Nephron progenitor cell (in vitro differentiated cells): ENCODE measurements at regions not wholly inside any gene's neighbourhood (a gene's known extent, or its start where the extent isn't known, plus 50 kb on each side); places are given as distances from the start of the nearest gene placed in this dataset.

Experiments
- DNase-seq: peaks from one replicate; pipeline ENCODE4 v3.0.0; 2021
- H3K27ac Mint-ChIP-seq: 2 replicates; pipeline ENCODE4 v1.8.0; 2021; ENCODE audit warnings: mild to moderate bottlenecking, moderate library complexity, mixed read lengths
- H3K27me3 Mint-ChIP-seq: 2 replicates; pipeline ENCODE4 v1.8.0; 2021; ENCODE audit warnings: mild to moderate bottlenecking, low read depth, mixed read lengths; ENCODE audit not compliant: poor library complexity
- H3K36me3 Mint-ChIP-seq: 2 replicates; pipeline ENCODE4 v1.8.0; 2021; ENCODE audit warnings: low read depth, mixed read lengths
- H3K4me1 Mint-ChIP-seq: 2 replicates; pipeline ENCODE4 v1.8.0; 2021; ENCODE audit warnings: mixed read lengths
- H3K4me3 Mint-ChIP-seq: 2 replicates; pipeline ENCODE4 v1.8.0; 2021; ENCODE audit warnings: mild to moderate bottlenecking, moderate library complexity, mixed read lengths
- H3K9me3 Mint-ChIP-seq: 2 replicates; pipeline ENCODE4 v1.8.0; 2021; ENCODE audit warnings: mild to moderate bottlenecking, moderate library complexity, mixed read lengths
- TF ChIP-seq, protein P1 (sequence below): fragments of 200-600 bp; sonication (generic); IDR thresholded peaks from 2 replicates; pipeline ENCODE4 v1.5.0; 2021; ENCODE audit warnings: antibody characterized with exemption

DNA sequence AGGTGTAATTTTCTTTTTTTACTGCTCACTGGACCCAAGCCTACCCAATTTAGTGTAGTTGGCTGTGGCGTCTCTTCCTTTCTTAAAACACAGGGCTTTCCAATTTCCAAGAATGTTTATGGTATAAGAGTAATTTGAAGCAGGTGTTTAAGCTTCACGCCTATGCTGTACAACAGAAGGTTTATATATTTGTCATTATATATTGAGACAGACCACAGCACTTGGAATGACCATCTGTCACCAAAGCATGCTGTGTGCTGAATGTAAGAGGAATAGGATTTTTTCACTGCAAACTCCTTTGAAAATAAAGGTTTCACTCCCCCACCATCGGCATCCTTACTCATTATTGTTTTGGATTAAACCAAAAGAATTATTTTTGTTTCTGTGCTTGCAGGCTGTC, 325.7 kb downstream of the OTOL1 start:
- Mint-ChIP-seq H3K4me1 (no peaks in the 10 kb centered on the region), H3K36me3 (no peaks in the 10 kb centered on the region), H3K9me3 (no peaks in the 10 kb centered on the region), H3K4me3 (no peak overlapping the region), H3K27ac (no peak overlapping the region), H3K27me3 (no peaks in the 10 kb centered on the region)
- TF ChIP-seq, protein P1, sequence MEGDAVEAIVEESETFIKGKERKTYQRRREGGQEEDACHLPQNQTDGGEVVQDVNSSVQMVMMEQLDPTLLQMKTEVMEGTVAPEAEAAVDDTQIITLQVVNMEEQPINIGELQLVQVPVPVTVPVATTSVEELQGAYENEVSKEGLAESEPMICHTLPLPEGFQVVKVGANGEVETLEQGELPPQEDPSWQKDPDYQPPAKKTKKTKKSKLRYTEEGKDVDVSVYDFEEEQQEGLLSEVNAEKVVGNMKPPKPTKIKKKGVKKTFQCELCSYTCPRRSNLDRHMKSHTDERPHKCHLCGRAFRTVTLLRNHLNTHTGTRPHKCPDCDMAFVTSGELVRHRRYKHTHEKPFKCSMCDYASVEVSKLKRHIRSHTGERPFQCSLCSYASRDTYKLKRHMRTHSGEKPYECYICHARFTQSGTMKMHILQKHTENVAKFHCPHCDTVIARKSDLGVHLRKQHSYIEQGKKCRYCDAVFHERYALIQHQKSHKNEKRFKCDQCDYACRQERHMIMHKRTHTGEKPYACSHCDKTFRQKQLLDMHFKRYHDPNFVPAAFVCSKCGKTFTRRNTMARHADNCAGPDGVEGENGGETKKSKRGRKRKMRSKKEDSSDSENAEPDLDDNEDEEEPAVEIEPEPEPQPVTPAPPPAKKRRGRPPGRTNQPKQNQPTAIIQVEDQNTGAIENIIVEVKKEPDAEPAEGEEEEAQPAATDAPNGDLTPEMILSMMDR, result no peak
- no peak for DNase-seq

DNA sequence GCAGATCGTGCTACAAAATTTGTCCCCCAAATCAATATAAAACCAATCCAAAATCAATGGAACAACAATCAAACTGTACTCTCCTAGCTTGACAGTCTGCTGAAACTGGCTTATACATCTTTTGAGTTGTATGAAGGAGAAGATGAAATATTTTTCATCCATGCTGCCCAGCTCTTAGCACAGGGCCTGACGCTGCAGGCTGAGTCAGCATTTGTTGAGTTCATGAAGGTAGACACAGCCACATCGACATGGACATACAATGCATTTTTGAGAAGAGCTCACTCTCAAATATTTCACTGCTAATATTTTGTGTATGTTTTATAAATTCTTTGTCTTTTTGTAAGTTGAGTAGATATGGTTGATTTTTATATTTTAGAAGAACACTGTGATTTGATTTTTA, 327.3 kb downstream of the OTOL1 start:
- TF ChIP-seq, protein P1, result no peak

DNA sequence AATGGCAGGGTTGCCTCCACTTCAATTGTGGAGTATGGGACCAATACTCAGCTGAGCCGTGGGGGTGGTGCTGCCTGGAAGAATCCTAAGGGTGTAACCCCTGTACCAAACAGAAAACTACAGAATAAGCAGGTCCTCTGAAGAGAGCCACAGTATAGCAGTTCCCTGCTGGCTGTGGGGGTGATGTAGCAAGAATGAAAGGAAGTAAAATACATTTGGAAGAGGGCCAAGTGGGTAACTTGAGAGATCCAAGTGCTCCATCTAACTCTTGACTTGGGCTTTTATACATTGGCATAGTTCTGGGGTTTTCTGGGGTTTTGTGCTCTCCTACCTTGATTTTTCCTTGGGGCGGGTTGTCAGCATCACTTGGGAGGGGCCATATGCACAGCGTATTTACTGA, 341.4 kb downstream of the OTOL1 start:
- DNase-seq, result no peak
- TF ChIP-seq, protein P1, result no peak

More for the DNA sequence above, 327.3 kb downstream of the OTOL1 start:
- no peaks in the 10 kb centered on the region for H3K9me3 Mint-ChIP-seq
- no peak overlapping the region for H3K4me3 Mint-ChIP-seq
- H3K36me3 Mint-ChIP-seq, result no peaks in the 10 kb centered on the region
- no peak for DNase-seq
- no peak overlapping the region for H3K27ac Mint-ChIP-seq
- H3K27me3 Mint-ChIP-seq, result no peaks in the 10 kb centered on the region
- H3K4me1 Mint-ChIP-seq, result no peaks in the 10 kb centered on the region

DNA sequence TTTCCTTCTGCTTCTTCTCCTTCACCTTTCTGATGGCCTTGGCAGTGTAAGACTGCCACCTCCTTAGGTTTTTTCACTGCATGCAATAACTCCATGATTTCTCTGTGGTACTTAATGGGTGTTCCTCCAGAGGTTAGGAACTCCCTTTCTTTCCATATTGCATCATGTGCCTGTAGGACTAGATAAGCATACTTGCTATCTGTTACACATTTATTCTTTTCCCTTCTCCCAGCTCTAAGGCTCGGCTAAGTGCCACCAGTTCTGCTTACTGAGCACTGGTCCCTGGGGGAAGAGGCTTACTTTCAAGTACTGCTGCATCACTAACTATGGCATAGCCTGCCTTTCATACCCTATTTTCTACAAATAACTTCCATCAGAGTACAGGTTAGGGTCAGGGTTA, 351.8 kb downstream of the OTOL1 start:
- TF ChIP-seq, protein P1, result no peak
- Mint-ChIP-seq H3K27ac (peak overlapping the region; percentile 31), H3K36me3 (no peaks in the 10 kb centered on the region), H3K9me3 (no peaks in the 10 kb centered on the region), H3K4me1 (peaks cover 14% of the 10 kb centered on the region), H3K4me3 (no peak overlapping the region), H3K27me3 (peaks cover 2% of the 10 kb centered on the region)
- no peak for DNase-seq

More for the DNA sequence above, 341.4 kb downstream of the OTOL1 start:
- Mint-ChIP-seq H3K27ac (no peak overlapping the region), H3K36me3 (no peaks in the 10 kb centered on the region), H3K4me1 (no peaks in the 10 kb centered on the region), H3K9me3 (no peaks in the 10 kb centered on the region), H3K27me3 (no peaks in the 10 kb centered on the region), H3K4me3 (no peak overlapping the region)

DNA sequence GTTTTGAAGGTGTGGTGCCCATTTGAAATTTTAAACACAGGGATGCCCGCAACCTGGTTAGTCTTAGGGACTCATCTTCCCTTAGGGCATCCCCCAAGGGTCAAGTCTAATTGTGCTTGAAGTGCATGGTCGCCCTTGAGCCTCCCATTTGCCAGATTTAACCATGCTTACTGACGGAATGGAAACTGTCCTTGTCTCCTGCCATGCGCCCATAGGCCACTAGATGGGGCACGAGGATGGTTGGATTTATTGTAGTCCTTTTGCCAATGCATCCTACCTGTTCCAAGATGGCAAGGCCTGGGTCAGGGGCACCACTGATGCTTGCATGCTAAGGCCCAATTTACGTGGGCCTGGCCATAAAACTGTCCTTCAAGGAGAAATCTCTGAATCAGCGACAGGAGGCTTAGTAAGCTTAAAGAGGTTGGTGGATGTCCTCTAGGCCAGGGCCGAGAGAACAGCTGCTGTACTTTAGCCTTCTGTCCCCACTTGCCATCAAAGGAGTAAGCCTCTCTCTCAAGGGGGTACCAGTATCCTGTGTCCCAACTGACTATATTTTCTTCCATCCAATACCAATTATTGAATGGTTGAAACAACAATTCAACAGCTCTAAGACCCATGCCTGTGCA, 355.4 kb downstream of the OTOL1 start:
- Mint-ChIP-seq H3K4me1 (peaks cover 25% of the 10 kb centered on the region), H3K27me3 (peaks cover 2% of the 10 kb centered on the region), H3K27ac (no peak overlapping the region), H3K9me3 (no peaks in the 10 kb centered on the region), H3K4me3 (no peak overlapping the region), H3K36me3 (no peaks in the 10 kb centered on the region)
- TF ChIP-seq, protein P1, result peak; percentile 80
- DNase-seq, result peak; percentile 76

DNA sequence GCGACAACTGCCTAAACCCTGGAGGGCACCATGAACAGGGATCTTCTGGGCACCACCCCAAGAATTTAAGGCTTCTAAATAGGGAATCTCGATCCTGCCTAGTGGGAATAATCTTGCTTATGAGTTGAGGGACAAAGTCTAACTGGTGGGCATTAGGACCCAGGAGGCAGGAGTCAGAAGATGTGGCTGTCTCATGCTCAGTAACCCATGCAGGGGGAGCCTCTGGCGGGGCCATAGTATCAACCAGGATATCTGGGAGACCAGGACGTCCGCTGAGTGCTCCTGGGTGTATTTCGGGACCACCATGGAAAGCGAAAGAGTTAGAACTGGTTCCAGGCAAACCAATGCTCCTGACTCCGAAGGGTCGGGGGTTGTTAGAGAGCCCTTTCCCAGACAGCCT, 356.1 kb downstream of the OTOL1 start:
- TF ChIP-seq, protein P1, result no peak
- peaks cover 2% of the 10 kb centered on the region for H3K27me3 Mint-ChIP-seq

More for the DNA sequence above, 356.1 kb downstream of the OTOL1 start:
- H3K4me3 Mint-ChIP-seq, result no peak overlapping the region
- no peak for DNase-seq
- no peak overlapping the region for H3K27ac Mint-ChIP-seq
- H3K4me1 Mint-ChIP-seq, result peaks cover 25% of the 10 kb centered on the region
- H3K36me3 Mint-ChIP-seq, result no peaks in the 10 kb centered on the region
- no peaks in the 10 kb centered on the region for H3K9me3 Mint-ChIP-seq
